HG02798 (cell line): ENCODE measurements at regions not wholly inside any gene's neighbourhood (a gene's known extent, or its start where the extent isn't known, plus 50 kb on each side); places are given as distances from the start of the nearest gene placed in this dataset.
"Not testable (repeated sequence)": the region's sequence is repeated elsewhere in the genome, so short reads cannot be mapped to it uniquely, and the experiment has no call there.

Experiments used
- ATAC-seq: cut with Tn5 transposase; IDR thresholded peaks from one replicate; pipeline ENCODE4 v1.9.1; 2021; ENCODE audit warnings: mild to moderate bottlenecking; ENCODE audit not compliant: unreplicated experiment, poor library complexity

- ATAC-seq: no peak
Observed at GRCh38 chr13:74287724-74288169, 153.5 kb upstream of the KLF12 start.

GRCh38 chr13:74280795-74281490, 146.7 kb upstream of the KLF12 start:
- ATAC-seq: no peak

- ATAC-seq: no peak
Observed at GRCh38 chr13:74280093-74280794, 146.0 kb upstream of the KLF12 start.

GRCh38 chr13:74278901-74279300, 144.7 kb upstream of the KLF12 start:
- ATAC-seq: no peak

GRCh38 chr13:74274916-74275315, 140.7 kb upstream of the KLF12 start:
- ATAC-seq: no peak

GRCh38 chr13:74273581-74273980, 139.4 kb upstream of the KLF12 start:
- ATAC-seq: no peak

- ATAC-seq: no peak
Observed at GRCh38 chr13:74272826-74273225, 138.6 kb upstream of the KLF12 start.

- no peak for ATAC-seq
Observed at GRCh38 chr13:74270018-74270417, 135.8 kb upstream of the KLF12 start.

- no peak for ATAC-seq
Observed at GRCh38 chr13:74266861-74267260, 132.7 kb upstream of the KLF12 start.

GRCh38 chr13:74266309-74266708, 132.1 kb upstream of the KLF12 start:
- ATAC-seq: no peak

- ATAC-seq: no peak
Observed at GRCh38 chr13:74264333-74264732, 130.1 kb upstream of the KLF12 start.

GRCh38 chr13:74260420-74260819, 126.2 kb upstream of the KLF12 start:
- not testable (repeated sequence) for ATAC-seq

- no peak for ATAC-seq
Observed at GRCh38 chr13:74259641-74260040, 125.4 kb upstream of the KLF12 start.

GRCh38 chr13:74258961-74259360, 124.8 kb upstream of the KLF12 start:
- ATAC-seq: no peak

GRCh38 chr13:74256969-74257368, 122.8 kb upstream of the KLF12 start:
- no peak for ATAC-seq

GRCh38 chr13:74253161-74253560, 119.0 kb upstream of the KLF12 start:
- no peak for ATAC-seq

GRCh38 chr13:74251778-74252519, 117.7 kb upstream of the KLF12 start:
- ATAC-seq: no peak

- no peak for ATAC-seq
Observed at GRCh38 chr13:74250738-74251190, 116.6 kb upstream of the KLF12 start.

GRCh38 chr13:74248477-74248876, 114.3 kb upstream of the KLF12 start:
- no peak for ATAC-seq

GRCh38 chr13:74246487-74246886, 112.3 kb upstream of the KLF12 start:
- no peak for ATAC-seq
